Skeletal muscle tissue (tissue), 3 donors: ENCODE measurements at regions not wholly inside any gene's neighbourhood (a gene's known extent, or its start where the extent isn't known, plus 50 kb on each side); places are given as distances from the start of the nearest gene placed in this dataset.
"Not testable (repeated sequence)": the region's sequence is repeated elsewhere in the genome, so short reads cannot be mapped to it uniquely, and the experiment has no call there.

Source experiments
- H3K27ac ChIP-seq: one replicate; pipeline ENCODE4 v1.7.0; 2013; ENCODE audit warnings: mild to moderate bottlenecking, low read depth, low read length, inconsistent platforms
- H3K27me3 ChIP-seq, 3 donors: one replicate each; pipeline ENCODE4 v1.7.0; 2013; ENCODE audit warnings: low read length in 3 of 3; ENCODE audit not compliant: control insufficient read depth in 3 of 3, insufficient read depth in 3 of 3
- H3K36me3 ChIP-seq, 3 donors: one replicate each; pipeline ENCODE4 v1.7.0; 2013; ENCODE audit warnings: low read length in 3 of 3; ENCODE audit not compliant: control insufficient read depth in 3 of 3, insufficient read depth in 3 of 3
- H3K4me1 ChIP-seq, 3 donors: one replicate each; pipeline ENCODE4 v1.7.0; 2013; ENCODE audit warnings: low read length in 3 of 3, mild to moderate bottlenecking in 3 of 3; ENCODE audit not compliant: control insufficient read depth in 3 of 3, insufficient read depth in 3 of 3
- H3K4me3 ChIP-seq, 3 donors: one replicate each; pipeline ENCODE4 v1.7.0; 2013; ENCODE audit warnings: low read length in 3 of 3
- H3K9ac ChIP-seq, 3 donors: one replicate each; pipeline ENCODE4 v1.7.0; 2013; ENCODE audit warnings: low read length in 3 of 3, mild to moderate bottlenecking in 3 of 3, moderate library complexity in 2 of 3, low read depth in 1 of 3
- H3K9me3 ChIP-seq, 3 donors: one replicate each; pipeline ENCODE4 v1.7.0; 2013; ENCODE audit warnings: low read length in 3 of 3; ENCODE audit not compliant: control insufficient read depth in 3 of 3
- donor health status: Osteomylitis.

DNA sequence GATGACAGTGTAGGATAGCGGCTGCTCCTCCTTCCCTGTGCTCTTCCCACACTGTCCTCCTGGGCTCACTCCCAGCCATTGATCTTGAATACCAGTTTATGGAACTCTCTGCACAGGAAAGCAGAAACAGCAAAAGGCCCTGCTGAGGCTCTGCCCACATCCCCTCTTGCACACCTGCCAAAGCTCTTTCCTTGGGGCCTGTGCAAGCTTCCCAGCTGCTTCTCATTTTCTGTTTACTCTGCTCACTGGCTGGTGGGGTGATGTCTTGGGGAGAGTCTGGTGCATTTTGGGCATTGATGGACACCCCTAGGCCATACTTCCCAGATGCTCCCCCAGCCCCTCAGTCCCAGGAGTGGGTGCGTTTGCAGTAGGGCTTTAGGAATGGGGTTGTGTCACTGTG, 361.8 kb downstream of the TMEM121 start:
- no peak overlapping the region for H3K27ac ChIP-seq
- no peaks in the 10 kb centered on the region for H3K9me3 ChIP-seq
- no peaks in the 10 kb centered on the region for H3K36me3 ChIP-seq
- no peak overlapping the region for H3K4me3 ChIP-seq
- no peak overlapping the region for H3K9ac ChIP-seq
- no peaks in the 10 kb centered on the region for H3K27me3 ChIP-seq
- H3K4me1 ChIP-seq, result no peaks in the 10 kb centered on the region

DNA sequence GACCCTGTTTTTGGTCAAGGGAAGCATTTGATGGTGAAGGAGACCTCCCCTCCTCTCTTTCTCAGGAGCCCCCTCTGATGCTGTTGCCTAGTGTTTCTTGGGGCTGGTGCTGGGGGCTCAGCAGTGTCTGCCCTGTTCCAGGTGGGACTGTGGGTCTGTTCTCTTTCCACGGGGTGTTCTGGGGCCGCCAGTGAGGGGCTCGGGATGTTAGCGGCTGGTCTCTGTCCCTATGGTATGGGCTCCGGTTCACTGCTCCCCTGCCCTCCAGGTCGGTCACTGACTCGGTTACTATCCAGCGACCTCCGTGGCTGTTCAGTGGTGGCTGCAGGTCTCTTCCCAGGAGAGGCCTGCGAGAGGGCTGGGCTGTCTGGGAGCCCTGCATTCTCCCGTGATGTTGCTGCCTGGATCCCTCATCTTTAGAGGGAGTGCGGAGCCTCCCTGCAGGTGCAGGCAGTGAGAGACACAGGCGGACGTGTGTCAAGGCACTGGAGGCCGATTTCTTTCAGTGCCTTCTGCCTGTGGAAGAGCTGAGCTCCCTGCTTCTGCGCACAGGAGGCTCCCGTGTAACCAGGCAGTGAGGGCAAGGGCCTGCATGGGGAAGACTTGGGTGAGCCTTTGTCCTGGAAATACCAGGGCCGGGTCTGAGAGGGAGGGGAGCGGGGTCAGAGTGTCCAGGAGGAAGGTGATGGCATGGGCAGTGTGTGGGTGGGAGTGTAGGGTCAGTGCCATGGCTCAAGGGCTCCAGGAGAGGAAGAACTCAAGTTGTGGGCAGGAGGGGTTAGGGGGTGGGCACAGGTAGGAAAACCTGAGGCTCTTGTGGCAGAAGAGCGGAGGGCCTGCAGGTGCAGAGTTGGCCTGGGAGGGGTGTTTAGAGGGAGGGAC, 362.6 kb downstream of the TMEM121 start:
- no peak overlapping the region for H3K9ac ChIP-seq
- no peaks in the 10 kb centered on the region for H3K9me3 ChIP-seq
- H3K4me3 ChIP-seq, result no peak overlapping the region
- no peaks in the 10 kb centered on the region for H3K36me3 ChIP-seq
- H3K27ac ChIP-seq, result no peak overlapping the region
- H3K4me1 ChIP-seq, result no peaks in the 10 kb centered on the region
- no peaks in the 10 kb centered on the region for H3K27me3 ChIP-seq

DNA sequence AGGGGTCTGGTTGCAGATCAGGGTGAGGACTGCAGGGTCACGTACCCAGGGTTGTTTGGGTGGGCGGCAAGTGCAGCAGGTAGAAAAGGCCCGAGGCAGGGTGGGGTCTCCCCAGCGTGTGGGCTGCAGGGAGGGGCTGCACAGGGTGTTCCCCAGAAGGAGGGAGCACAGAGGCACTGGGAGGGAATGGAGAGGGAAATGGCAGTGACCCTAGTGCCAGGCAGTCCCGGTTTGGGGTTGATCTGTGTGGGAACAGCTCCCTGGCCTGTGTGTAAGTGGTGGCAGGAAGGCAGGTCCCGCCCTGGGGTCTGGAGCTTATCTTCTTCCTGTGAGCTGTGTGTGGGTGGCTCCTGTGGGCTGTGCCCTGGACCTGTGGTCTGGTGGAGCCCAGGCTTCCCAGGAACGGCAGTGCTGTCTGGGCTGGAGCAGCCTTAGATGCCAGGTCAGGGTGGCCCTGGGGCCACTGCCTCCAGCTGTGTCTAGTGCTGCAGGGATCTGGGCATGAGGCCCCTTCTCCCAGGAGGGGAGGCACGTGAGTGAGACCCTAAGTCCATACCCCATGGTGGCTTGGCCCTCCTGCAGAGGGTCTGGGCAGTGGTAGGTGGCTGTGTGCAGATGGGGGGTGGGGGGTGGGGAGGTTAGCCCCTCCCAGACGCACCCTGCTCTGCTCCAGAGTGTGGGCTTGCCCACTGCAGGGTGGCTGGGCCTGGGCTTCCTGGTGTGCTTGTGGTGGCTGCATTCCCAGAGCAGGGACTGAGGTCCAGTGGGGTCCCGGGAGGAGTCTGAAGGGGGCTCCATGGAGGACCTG, 363.5 kb downstream of the TMEM121 start:
- Histone ChIP-seq H3K4me1 (no peaks in the 10 kb centered on the region), H3K9ac (no peak overlapping the region), H3K36me3 (no peaks in the 10 kb centered on the region), H3K27ac (no peak overlapping the region), H3K4me3 (no peak overlapping the region), H3K27me3 (no peaks in the 10 kb centered on the region), H3K9me3 (no peaks in the 10 kb centered on the region)

DNA sequence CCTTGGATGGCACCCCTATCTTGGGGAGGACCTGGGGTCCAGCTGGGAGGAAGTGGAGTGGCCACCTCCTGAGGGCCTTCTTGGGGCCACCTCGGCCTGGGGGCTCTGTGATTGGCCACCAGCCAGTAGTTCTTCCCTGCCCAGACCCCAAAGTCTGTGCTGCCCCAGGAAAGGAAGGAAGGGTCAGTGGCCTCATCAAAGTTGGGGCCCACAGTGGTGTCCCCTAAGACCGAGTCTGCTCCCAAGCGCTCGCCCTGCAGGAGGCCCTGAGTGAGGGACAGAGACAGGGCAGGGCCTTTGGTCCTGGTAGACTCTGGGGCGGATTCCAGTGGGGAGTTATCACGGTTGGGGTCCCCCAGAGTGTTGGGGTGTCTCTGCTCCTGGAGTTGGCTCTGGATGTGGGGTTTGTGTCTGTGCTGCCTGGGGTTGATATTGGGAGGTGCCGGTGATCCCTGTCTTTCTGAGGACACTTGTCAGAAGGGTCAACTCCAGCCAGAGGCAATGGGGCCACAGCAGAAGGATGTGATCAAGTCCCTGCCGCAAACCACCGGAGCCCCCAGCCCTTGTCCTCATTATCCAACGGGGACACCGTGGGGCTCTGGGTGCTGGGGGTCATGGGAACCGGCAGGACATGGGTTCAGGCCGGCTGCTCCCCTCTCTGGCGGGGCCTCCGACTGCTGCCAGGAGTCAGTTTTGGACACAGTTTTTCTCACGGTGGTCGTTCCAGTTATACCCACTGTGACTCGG, 364.3 kb downstream of the TMEM121 start:
- H3K27ac ChIP-seq, result no peak overlapping the region
- no peak overlapping the region for H3K9ac ChIP-seq
- no peaks in the 10 kb centered on the region for H3K27me3 ChIP-seq
- H3K4me1 ChIP-seq, result no peaks in the 10 kb centered on the region
- no peak overlapping the region for H3K4me3 ChIP-seq
- H3K36me3 ChIP-seq, result no peaks in the 10 kb centered on the region
- H3K9me3 ChIP-seq, result no peaks in the 10 kb centered on the region

DNA sequence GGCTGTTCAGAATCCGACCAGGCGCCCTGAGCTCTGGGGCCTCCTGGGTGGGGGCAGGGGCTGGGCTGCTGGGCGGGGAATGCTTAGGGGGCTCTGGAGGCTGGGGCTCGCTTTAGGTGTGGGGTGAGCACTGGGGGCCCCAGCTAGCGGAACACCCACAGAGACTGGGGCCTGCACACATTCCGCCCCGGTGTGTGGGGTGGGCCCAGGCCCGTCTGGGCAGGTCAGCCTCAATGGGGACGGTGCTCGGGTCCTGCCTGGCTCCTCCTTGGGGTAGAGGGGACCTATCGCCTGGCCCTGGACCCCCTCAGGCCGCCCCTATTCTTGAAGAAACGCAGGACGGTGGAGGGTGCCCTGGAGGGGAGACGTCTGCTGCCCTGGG, 364.8 kb downstream of the TMEM121 start:
- H3K9ac ChIP-seq, result no peak overlapping the region
- H3K9me3 ChIP-seq, result no peaks in the 10 kb centered on the region
- H3K4me1 ChIP-seq, result no peaks in the 10 kb centered on the region
- H3K4me3 ChIP-seq, result no peak overlapping the region
- H3K27ac ChIP-seq, result no peak overlapping the region
- no peaks in the 10 kb centered on the region for H3K36me3 ChIP-seq
- H3K27me3 ChIP-seq, result no peaks in the 10 kb centered on the region

DNA sequence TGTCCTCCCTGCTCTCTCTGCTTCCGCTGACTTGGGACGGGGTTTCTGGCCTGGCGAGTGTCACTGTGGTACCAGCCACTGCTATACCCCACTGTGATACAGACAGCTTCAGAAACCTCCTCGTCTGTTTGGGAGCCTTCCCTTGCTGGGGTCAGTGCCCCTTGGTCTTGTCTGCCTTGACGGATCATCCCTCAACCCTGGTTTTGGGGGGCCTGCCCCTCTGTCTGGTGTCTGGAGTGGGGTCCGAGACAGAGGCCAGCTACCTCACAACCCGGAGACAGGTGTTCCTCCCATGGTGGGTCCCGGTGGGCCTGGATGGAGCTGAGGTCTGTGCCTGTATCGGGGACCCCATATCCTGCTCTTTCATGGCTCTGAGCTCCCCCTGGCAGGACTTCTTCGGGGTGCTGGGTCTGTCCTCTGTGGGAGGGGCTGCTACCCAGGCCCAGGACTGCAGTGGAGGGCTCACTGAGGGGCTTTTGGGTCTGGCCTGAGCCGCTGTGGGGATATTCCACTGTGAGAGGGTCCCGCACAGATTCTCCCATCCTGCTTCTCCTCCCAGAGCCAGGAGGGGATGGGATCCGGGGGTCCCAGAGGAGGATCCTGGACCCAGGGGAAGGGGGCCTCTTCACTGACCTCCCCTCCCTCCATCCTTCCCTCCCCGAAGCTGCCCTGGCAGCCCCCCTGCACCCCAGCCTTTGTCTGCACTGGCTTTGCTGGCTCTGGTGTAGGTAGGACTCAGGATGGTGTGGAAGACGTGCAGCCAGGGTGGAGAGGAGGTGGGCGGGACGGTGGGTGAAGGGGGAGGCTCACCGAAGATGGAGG, 365.5 kb downstream of the TMEM121 start:
- no peak overlapping the region for H3K27ac ChIP-seq
- H3K9me3 ChIP-seq, result no peaks in the 10 kb centered on the region
- H3K4me3 ChIP-seq, result no peak overlapping the region
- H3K36me3 ChIP-seq, result no peaks in the 10 kb centered on the region
- H3K9ac ChIP-seq, result no peak overlapping the region
- no peaks in the 10 kb centered on the region for H3K27me3 ChIP-seq
- no peaks in the 10 kb centered on the region for H3K4me1 ChIP-seq

DNA sequence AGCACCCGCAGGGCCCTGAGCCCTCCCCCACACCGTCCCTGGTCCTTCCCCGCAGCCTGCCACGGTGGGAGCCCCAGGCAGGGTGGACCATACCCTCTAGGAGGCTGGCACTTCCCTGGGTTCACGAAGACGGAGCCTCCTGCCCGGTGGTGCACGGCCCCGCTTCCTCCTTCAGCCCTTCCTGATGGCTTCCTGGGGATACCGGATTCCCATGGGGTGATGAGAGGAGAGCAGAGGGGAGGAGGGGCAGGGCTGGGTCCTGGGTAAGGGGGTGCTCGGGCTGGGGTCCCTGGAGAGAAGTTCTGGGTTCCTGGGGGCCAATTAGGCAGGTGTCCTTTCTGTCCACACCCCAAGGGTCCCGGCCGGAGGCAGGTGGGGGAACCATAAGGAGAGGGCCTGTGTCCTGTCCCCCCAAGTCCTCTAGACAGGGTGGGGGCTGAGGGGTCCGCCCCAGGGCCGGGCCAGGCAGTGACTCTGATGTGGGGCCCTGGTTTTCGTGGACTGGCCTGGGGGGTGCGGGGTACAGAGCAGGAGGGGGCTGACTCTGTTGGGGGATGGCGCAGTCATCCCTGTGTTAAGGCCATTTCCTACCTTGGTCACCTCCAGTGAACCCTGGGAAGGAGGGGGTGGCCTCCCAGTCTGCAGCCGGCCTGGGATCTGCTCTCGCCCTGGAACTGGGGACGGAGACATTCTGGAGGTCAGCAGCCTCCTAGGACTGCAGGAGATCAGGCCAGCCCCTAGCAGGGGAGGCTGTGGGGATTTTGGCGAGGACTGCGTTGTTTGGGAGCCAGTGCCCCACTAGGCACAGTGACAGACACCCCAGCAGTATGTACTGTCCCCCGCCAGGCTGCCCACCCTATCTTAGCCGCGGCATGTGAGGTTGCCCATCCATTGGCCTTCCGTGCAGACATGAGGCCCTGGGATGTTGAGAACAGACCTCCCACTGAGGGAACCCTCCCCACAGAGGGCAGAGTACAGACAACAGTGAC, 366.4 kb downstream of the TMEM121 start:
- H3K9me3 ChIP-seq, H3K4me1 ChIP-seq, H3K9ac ChIP-seq, H3K27ac ChIP-seq, H3K36me3 ChIP-seq, H3K27me3 ChIP-seq, H3K4me3 ChIP-seq: not testable (repeated sequence)

DNA sequence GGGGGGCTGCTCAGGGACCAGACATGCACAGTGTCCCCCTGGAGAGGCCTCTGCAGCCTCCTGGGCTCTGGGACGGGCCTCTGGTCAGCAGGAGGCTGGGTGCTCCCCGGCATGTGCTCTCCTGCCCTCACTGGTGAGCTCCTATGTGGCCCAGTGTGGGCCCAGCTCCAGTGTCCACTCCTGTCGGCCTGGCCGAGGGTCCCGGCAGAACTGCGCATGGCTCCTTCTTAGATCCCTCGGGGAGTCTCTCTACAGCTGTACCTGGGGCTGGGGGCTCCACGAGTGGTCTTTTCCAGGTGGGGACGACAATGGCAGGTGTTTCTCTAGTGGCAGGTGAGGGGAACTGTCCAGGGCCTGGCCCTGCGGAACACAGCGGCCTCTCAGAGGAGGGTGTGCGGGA, 367.3 kb downstream of the TMEM121 start:
- H3K4me1 ChIP-seq, H3K4me3 ChIP-seq, H3K9me3 ChIP-seq, H3K27ac ChIP-seq, H3K9ac ChIP-seq, H3K27me3 ChIP-seq, H3K36me3 ChIP-seq: not testable (repeated sequence)
